Subcutaneous abdominal adipose tissue (tissue), 5 donors: ENCODE measurements at regions not wholly inside any gene's neighbourhood (a gene's known extent, or its start where the extent isn't known, plus 50 kb on each side); places are given as distances from the start of the nearest gene placed in this dataset.

Experiments used
- H3K27ac ChIP-seq: one replicate; pipeline ENCODE4 v1.7.0; 2013; ENCODE audit warnings: low read depth, mild to moderate bottlenecking, inconsistent platforms, low read length, moderate library complexity
- H3K27me3 ChIP-seq, 5 donors: one replicate each; pipeline ENCODE4 v1.7.0; 2013; ENCODE audit warnings: low read length in 5 of 5, inconsistent platforms in 1 of 5; ENCODE audit not compliant: control insufficient read depth in 5 of 5, insufficient read depth in 4 of 5
- H3K36me3 ChIP-seq, 5 donors: one replicate each; pipeline ENCODE4 v1.7.0; 2013; ENCODE audit warnings: low read length in 5 of 5; ENCODE audit not compliant: control insufficient read depth in 5 of 5, insufficient read depth in 5 of 5
- H3K4me1 ChIP-seq, 5 donors: one replicate each; pipeline ENCODE4 v1.7.0; 2013; ENCODE audit warnings: low read length in 5 of 5, mild to moderate bottlenecking in 3 of 5, moderate library complexity in 1 of 5; ENCODE audit not compliant: control insufficient read depth in 5 of 5, insufficient read depth in 5 of 5
- H3K4me3 ChIP-seq, 5 donors: one replicate each; pipeline ENCODE4 v1.7.0; 2013; ENCODE audit warnings: low read length in 5 of 5, low read depth in 1 of 5
- H3K9ac ChIP-seq, 5 donors: one replicate each; pipeline ENCODE4 v1.7.0; 2013; ENCODE audit warnings: low read length in 5 of 5, mild to moderate bottlenecking in 4 of 5, moderate library complexity in 3 of 5
- H3K9me3 ChIP-seq, 5 donors: one replicate each; pipeline ENCODE4 v1.7.0; 2013; ENCODE audit warnings: low read length in 5 of 5; ENCODE audit not compliant: control insufficient read depth in 5 of 5
- donor health status: healthy.
- donor health status: healthy.
- donor health status: healthy.
- donor health status: healthy.
- donor health status: healthy.

- H3K36me3 ChIP-seq, result no peaks in the 10 kb centered on the region
- no peaks in the 10 kb centered on the region for H3K4me1 ChIP-seq
- no peak overlapping the region for H3K27ac ChIP-seq
- H3K27me3 ChIP-seq, result no peaks in the 10 kb centered on the region
- no peak overlapping the region for H3K4me3 ChIP-seq
- no peaks in the 10 kb centered on the region for H3K9me3 ChIP-seq
- no peak overlapping the region for H3K9ac ChIP-seq
Measured at GRCh38 chr5:39863926-39864552, 439.3 kb upstream of the DAB2 start.

GRCh38 chr5:39857041-39857440 is 432.3 kb upstream of the DAB2 start:
- Histone ChIP-seq H3K27ac (no peak overlapping the region), H3K4me1 (peaks cover 0 to 6% (median 0%) of the 10 kb centered on the region in 5 donors), H3K36me3 (no peaks in the 10 kb centered on the region), H3K9ac (no peak overlapping the region), H3K27me3 (no peaks in the 10 kb centered on the region), H3K9me3 (no peaks in the 10 kb centered on the region), H3K4me3 (no peak overlapping the region)

- Histone ChIP-seq H3K4me3 (no peak overlapping the region), H3K4me1 (peaks cover 0 to 6% (median 0%) of the 10 kb centered on the region in 5 donors), H3K27me3 (no peaks in the 10 kb centered on the region), H3K9me3 (no peaks in the 10 kb centered on the region), H3K9ac (no peak overlapping the region), H3K27ac (no peak overlapping the region), H3K36me3 (no peaks in the 10 kb centered on the region)
Measured at GRCh38 chr5:39854771-39855410, 430.1 kb upstream of the DAB2 start.

- Histone ChIP-seq H3K9me3 (no peaks in the 10 kb centered on the region), H3K27ac (no peak overlapping the region), H3K9ac (no peak overlapping the region), H3K4me3 (no peak overlapping the region), H3K27me3 (no peaks in the 10 kb centered on the region), H3K4me1 (peaks cover 0 to 6% (median 0%) of the 10 kb centered on the region in 5 donors), H3K36me3 (no peaks in the 10 kb centered on the region)
Measured at GRCh38 chr5:39850291-39850690, 425.5 kb upstream of the DAB2 start.

GRCh38 chr5:39846144-39846543 is 421.4 kb upstream of the DAB2 start:
- H3K4me3 ChIP-seq, result no peak overlapping the region
- H3K36me3 ChIP-seq, result no peaks in the 10 kb centered on the region
- no peaks in the 10 kb centered on the region for H3K9me3 ChIP-seq
- H3K27ac ChIP-seq, result no peak overlapping the region
- no peaks in the 10 kb centered on the region for H3K27me3 ChIP-seq
- no peaks in the 10 kb centered on the region for H3K4me1 ChIP-seq
- no peak overlapping the region for H3K9ac ChIP-seq

GRCh38 chr5:39843767-39844166 is 419.0 kb upstream of the DAB2 start:
- Histone ChIP-seq H3K9ac (no peak overlapping the region), H3K9me3 (peaks cover 2 to 14% (median 9%) of the 10 kb centered on the region in 5 donors), H3K4me1 (no peaks in the 10 kb centered on the region), H3K27me3 (no peaks in the 10 kb centered on the region), H3K4me3 (no peak overlapping the region), H3K27ac (no peak overlapping the region), H3K36me3 (no peaks in the 10 kb centered on the region)

GRCh38 chr5:39835371-39835770 is 410.6 kb upstream of the DAB2 start:
- H3K9ac ChIP-seq, result no peak overlapping the region
- H3K36me3 ChIP-seq, result no peaks in the 10 kb centered on the region
- H3K27ac ChIP-seq, result no peak overlapping the region
- no peaks in the 10 kb centered on the region for H3K27me3 ChIP-seq
- no peaks in the 10 kb centered on the region for H3K4me1 ChIP-seq
- peaks cover 2 to 14% (median 12%) of the 10 kb centered on the region in 5 donors for H3K9me3 ChIP-seq
- H3K4me3 ChIP-seq, result no peak overlapping the region

GRCh38 chr5:39829441-39829840 is 404.7 kb upstream of the DAB2 start:
- no peaks in the 10 kb centered on the region for H3K36me3 ChIP-seq
- no peak overlapping the region for H3K4me3 ChIP-seq
- no peak overlapping the region for H3K9ac ChIP-seq
- H3K27ac ChIP-seq, result no peak overlapping the region
- no peaks in the 10 kb centered on the region for H3K27me3 ChIP-seq
- no peaks in the 10 kb centered on the region for H3K9me3 ChIP-seq
- H3K4me1 ChIP-seq, result no peaks in the 10 kb centered on the region

- no peaks in the 10 kb centered on the region for H3K27me3 ChIP-seq
- H3K4me1 ChIP-seq, result no peaks in the 10 kb centered on the region
- H3K27ac ChIP-seq, result no peak overlapping the region
- no peak overlapping the region for H3K9ac ChIP-seq
- H3K36me3 ChIP-seq, result no peaks in the 10 kb centered on the region
- no peaks in the 10 kb centered on the region for H3K9me3 ChIP-seq
- no peak overlapping the region for H3K4me3 ChIP-seq
Measured at GRCh38 chr5:39826051-39826450, 401.3 kb upstream of the DAB2 start.

GRCh38 chr5:39825301-39825700 is 400.5 kb upstream of the DAB2 start:
- H3K4me1 ChIP-seq, result no peaks in the 10 kb centered on the region
- H3K27me3 ChIP-seq, result no peaks in the 10 kb centered on the region
- H3K9ac ChIP-seq, result no peak overlapping the region
- H3K4me3 ChIP-seq, result no peak overlapping the region
- no peaks in the 10 kb centered on the region for H3K36me3 ChIP-seq
- H3K27ac ChIP-seq, result no peak overlapping the region
- no peaks in the 10 kb centered on the region for H3K9me3 ChIP-seq
